Fibroblast of mammary gland (primary cell): ENCODE measurements at regions not wholly inside any gene's neighbourhood (a gene's known extent, or its start where the extent isn't known, plus 50 kb on each side); places are given as distances from the start of the nearest gene placed in this dataset.

Experiments used
- DNase-seq: peaks from one replicate; pipeline ENCODE4 v3.0.0-alpha.2; 2010; ENCODE audit warnings: low read depth
- H3K4me3 ChIP-seq: 2 replicates; pipeline ENCODE4 v1.5.1; 2011; ENCODE audit warnings: low read depth, mild to moderate bottlenecking, low read length, moderate library complexity; ENCODE audit not compliant: control insufficient read depth
- CTCF ChIP-seq: conservative IDR thresholded peaks from 2 replicates; pipeline ENCODE4 v1.5.1; 2011; ENCODE audit warnings: low read depth, low read length, inconsistent platforms; ENCODE audit not compliant: control insufficient read depth, insufficient read depth

- TF ChIP-seq CTCF = no peak
- no peak overlapping the region for H3K4me3 ChIP-seq
- no peak for DNase-seq
These were observed 513.7 kb upstream of the PLXNA2 start for GRCh38 chr1:208757846-208758245.

- no peak for DNase-seq
- TF ChIP-seq CTCF = no peak
- no peak overlapping the region for H3K4me3 ChIP-seq
These were observed 515.1 kb upstream of the PLXNA2 start for GRCh38 chr1:208759255-208759654.

- no peak for DNase-seq
- H3K4me3 ChIP-seq = no peak overlapping the region
- no peak for TF ChIP-seq CTCF
These were observed 519.8 kb upstream of the PLXNA2 start for GRCh38 chr1:208763971-208764370.

- TF ChIP-seq CTCF = no peak
- no peak for DNase-seq
- no peak overlapping the region for H3K4me3 ChIP-seq
These were observed 522.6 kb upstream of the PLXNA2 start for GRCh38 chr1:208766832-208767231.

GRCh38 chr1:208767816-208768215 lies 523.6 kb upstream of the PLXNA2 start:
- no peak for DNase-seq
- no peak for TF ChIP-seq CTCF
- H3K4me3 ChIP-seq = no peak overlapping the region

- no peak for DNase-seq
- no peak overlapping the region for H3K4me3 ChIP-seq
- TF ChIP-seq CTCF = no peak
These were observed 528.7 kb upstream of the PLXNA2 start for GRCh38 chr1:208772891-208773290.

- no peak for TF ChIP-seq CTCF
- DNase-seq = no peak
- H3K4me3 ChIP-seq = no peak overlapping the region
These were observed 531.7 kb upstream of the PLXNA2 start for GRCh38 chr1:208775841-208776240.
